Mesendoderm (in vitro differentiated cells): ENCODE measurements at regions not wholly inside any gene's neighbourhood (a gene's known extent, or its start where the extent isn't known, plus 50 kb on each side); places are given as distances from the start of the nearest gene placed in this dataset.

Experiments
- DNase-seq: peaks from one replicate; pipeline ENCODE4 v3.0.0; 2013
- H2AK5ac ChIP-seq: 2 replicates; pipeline ENCODE4 v1.6.1; 2013; ENCODE audit warnings: low read length, inconsistent platforms
- H2BK120ac ChIP-seq: 2 replicates; pipeline ENCODE4 v1.6.1; 2013; ENCODE audit warnings: low read depth, mild to moderate bottlenecking, low read length, moderate library complexity, mixed read lengths
- H2BK15ac ChIP-seq: replicated peaks from 2 replicates; pipeline ENCODE4 v1.6.1; 2013; ENCODE audit warnings: low read depth, mild to moderate bottlenecking, moderate library complexity
- H2BK5ac ChIP-seq: 2 replicates; pipeline ENCODE4 v1.6.1; 2013; ENCODE audit warnings: low read length, inconsistent platforms
- H3K18ac ChIP-seq: 2 replicates; pipeline ENCODE4 v1.6.1; 2013; ENCODE audit warnings: mild to moderate bottlenecking, low read length, mixed read lengths
- H3K23ac ChIP-seq: one replicate; pipeline ENCODE4 v1.6.1; 2013; ENCODE audit warnings: low read length
- H3K27ac ChIP-seq: 2 replicates; pipeline ENCODE4 v1.5.1; 2013; ENCODE audit warnings: low read depth, mild to moderate bottlenecking, inconsistent platforms, low read length, moderate library complexity
- H3K27me3 ChIP-seq: 2 replicates; pipeline ENCODE4 v1.6.1; 2013; ENCODE audit warnings: low read length, control low read depth, mild to moderate bottlenecking, inconsistent platforms; ENCODE audit not compliant: insufficient read depth, poor library complexity
- H3K36me3 ChIP-seq: 2 replicates; pipeline ENCODE4 v1.6.1; 2013; ENCODE audit warnings: low read length, inconsistent platforms; ENCODE audit not compliant: control insufficient read depth, insufficient read depth
- H3K4ac ChIP-seq: one replicate; pipeline ENCODE4 v1.6.1; 2013; ENCODE audit warnings: low read depth, mild to moderate bottlenecking, low read length, moderate library complexity
- H3K4me1 ChIP-seq: 2 replicates; pipeline ENCODE4 v1.6.1; 2013; ENCODE audit warnings: low read depth, low read length, inconsistent platforms; ENCODE audit not compliant: control insufficient read depth
- H3K4me2 ChIP-seq: 2 replicates; pipeline ENCODE4 v1.6.1; 2013; ENCODE audit warnings: low read length
- H3K4me3 ChIP-seq: 2 replicates; pipeline ENCODE4 v1.5.1; 2013; ENCODE audit warnings: mild to moderate bottlenecking, low read length
- H3K56ac ChIP-seq: one replicate; pipeline ENCODE4 v1.6.1; 2013; ENCODE audit warnings: low read length
- H3K79me1 ChIP-seq: 2 replicates; pipeline ENCODE4 v1.6.1; 2013; ENCODE audit warnings: low read length, inconsistent platforms
- H3K79me2 ChIP-seq: 2 replicates; pipeline ENCODE4 v1.6.1; 2013; ENCODE audit warnings: mild to moderate bottlenecking, low read length; ENCODE audit not compliant: control insufficient read depth, insufficient read depth
- H3K9ac ChIP-seq: 2 replicates; pipeline ENCODE4 v1.6.1; 2013; ENCODE audit warnings: low read length, inconsistent platforms
- H4K5ac ChIP-seq: one replicate; pipeline ENCODE4 v1.6.1; 2013; ENCODE audit warnings: low read length
- H4K8ac ChIP-seq: one replicate; pipeline ENCODE4 v1.6.1; 2013; ENCODE audit warnings: low read depth, mild to moderate bottlenecking, control low read depth, low read length, moderate library complexity
- WGBS: extraction: QIAGEN DNeasy Blood & Tissue Kit; methylation state at CpG from one replicate; pipeline ENCODE4 v1.1.7; 2013; ENCODE audit warnings: low lambda C conversion rate, missing lambda C conversion rate; ENCODE audit not compliant: insufficient coverage; ENCODE audit errors: extremely low coverage; 5-methylcytosine and 5-hydroxymethylcytosine counted together

- Histone ChIP-seq H3K23ac (no peak overlapping the region), H3K27ac (no peak overlapping the region), H3K9ac (no peak overlapping the region), H2BK120ac (no peak overlapping the region), H3K4me1 (no peaks in the 10 kb centered on the region), H2BK5ac (no peak overlapping the region), H3K4me2 (no peak overlapping the region), H3K36me3 (no peaks in the 10 kb centered on the region), H3K27me3 (no peaks in the 10 kb centered on the region), H2BK15ac (no peak overlapping the region), H2AK5ac (no peak overlapping the region), H3K79me2 (no peaks in the 10 kb centered on the region), H3K79me1 (no peaks in the 10 kb centered on the region), H3K18ac (no peak overlapping the region), H4K5ac (no peak overlapping the region), H3K56ac (no peak overlapping the region), H3K4me3 (no peak overlapping the region), H3K4ac (no peak overlapping the region), H4K8ac (no peak overlapping the region)
- WGBS = no CpG with 5 or more reads among the region's 7 CpGs
- no peak for DNase-seq
Observed at GRCh38 chr13:72186730-72187422, 319.9 kb upstream of the DACH1 start.

- Histone ChIP-seq H3K4me3 (no peak overlapping the region), H3K4me2 (no peak overlapping the region), H3K27ac (no peak overlapping the region), H3K27me3 (no peaks in the 10 kb centered on the region), H3K79me2 (no peaks in the 10 kb centered on the region), H2BK120ac (no peak overlapping the region), H3K23ac (no peak overlapping the region), H3K36me3 (no peaks in the 10 kb centered on the region), H3K4ac (no peak overlapping the region), H3K9ac (no peak overlapping the region), H4K8ac (no peak overlapping the region), H2BK15ac (no peak overlapping the region), H3K56ac (no peak overlapping the region), H2BK5ac (no peak overlapping the region), H3K4me1 (no peaks in the 10 kb centered on the region), H4K5ac (no peak overlapping the region), H3K79me1 (no peaks in the 10 kb centered on the region), H2AK5ac (no peak overlapping the region), H3K18ac (no peak overlapping the region)
- DNase-seq = no peak
Observed at GRCh38 chr13:72185776-72186175, 318.8 kb upstream of the DACH1 start.

GRCh38 chr13:72181661-72182060 is 314.7 kb upstream of the DACH1 start:
- H3K18ac ChIP-seq = no peak overlapping the region
- H3K23ac ChIP-seq = no peak overlapping the region
- H3K4me3 ChIP-seq = no peak overlapping the region
- no peaks in the 10 kb centered on the region for H3K79me1 ChIP-seq
- no peak overlapping the region for H3K27ac ChIP-seq
- no peak overlapping the region for H3K4ac ChIP-seq
- no peak overlapping the region for H2BK120ac ChIP-seq
- no peaks in the 10 kb centered on the region for H3K4me1 ChIP-seq
- no peak overlapping the region for H3K56ac ChIP-seq
- H2BK15ac ChIP-seq = no peak overlapping the region
- WGBS = no CpG with 5 or more reads among the region's 2 CpGs
- H3K79me2 ChIP-seq = no peaks in the 10 kb centered on the region
- H2AK5ac ChIP-seq = no peak overlapping the region
- DNase-seq = no peak
- H4K5ac ChIP-seq = no peak overlapping the region
- no peak overlapping the region for H3K4me2 ChIP-seq
- no peak overlapping the region for H2BK5ac ChIP-seq
- no peaks in the 10 kb centered on the region for H3K27me3 ChIP-seq
- no peaks in the 10 kb centered on the region for H3K36me3 ChIP-seq
- no peak overlapping the region for H4K8ac ChIP-seq
- no peak overlapping the region for H3K9ac ChIP-seq

DNA sequence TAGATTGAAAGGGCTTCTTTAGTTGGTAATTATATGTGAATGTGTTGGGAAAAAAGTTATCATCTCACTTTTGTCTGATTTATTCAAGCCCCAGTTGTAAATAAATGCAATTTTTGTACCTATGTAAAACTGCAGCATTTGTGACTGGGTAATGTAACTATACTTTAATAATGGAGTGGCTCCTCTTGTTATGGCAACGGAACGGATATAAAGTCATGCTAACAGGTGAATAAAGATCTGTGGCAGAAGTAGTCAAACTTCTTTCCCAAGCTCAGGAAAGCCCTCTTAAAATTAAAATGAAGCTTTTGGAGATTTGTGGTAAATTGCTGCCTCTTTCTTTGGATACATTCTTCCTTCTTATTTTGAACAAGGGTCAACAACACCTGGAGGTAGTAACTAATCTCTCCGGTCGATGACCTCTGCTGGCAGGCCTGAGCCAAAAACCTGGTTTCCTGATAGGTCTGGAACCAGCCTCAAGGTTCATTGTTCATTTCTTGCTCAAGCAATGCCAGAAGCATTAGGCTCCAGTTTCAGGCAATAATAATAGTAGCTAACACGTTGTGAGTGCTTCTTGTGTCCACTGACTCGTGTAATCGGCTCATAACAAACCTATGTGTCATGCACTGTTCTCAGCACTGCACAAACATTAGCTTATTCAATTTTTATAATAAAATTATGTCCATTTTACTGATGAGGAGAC is 313.4 kb upstream of the DACH1 start:
- H3K4me3 ChIP-seq = no peak overlapping the region
- no peak overlapping the region for H2AK5ac ChIP-seq
- H3K27ac ChIP-seq = no peak overlapping the region
- no peak overlapping the region for H3K4ac ChIP-seq
- H3K18ac ChIP-seq = no peak overlapping the region
- no peak overlapping the region for H2BK120ac ChIP-seq
- H3K4me1 ChIP-seq = no peaks in the 10 kb centered on the region
- H3K9ac ChIP-seq = no peak overlapping the region
- H4K5ac ChIP-seq = no peak overlapping the region
- no peak overlapping the region for H3K23ac ChIP-seq
- no peak for DNase-seq
- WGBS = no CpG with 5 or more reads among the region's 7 CpGs
- no peaks in the 10 kb centered on the region for H3K27me3 ChIP-seq
- no peak overlapping the region for H2BK5ac ChIP-seq
- no peak overlapping the region for H3K4me2 ChIP-seq
- no peaks in the 10 kb centered on the region for H3K79me2 ChIP-seq
- no peak overlapping the region for H4K8ac ChIP-seq
- H2BK15ac ChIP-seq = no peak overlapping the region
- H3K56ac ChIP-seq = no peak overlapping the region
- H3K36me3 ChIP-seq = no peaks in the 10 kb centered on the region
- no peaks in the 10 kb centered on the region for H3K79me1 ChIP-seq

DNA sequence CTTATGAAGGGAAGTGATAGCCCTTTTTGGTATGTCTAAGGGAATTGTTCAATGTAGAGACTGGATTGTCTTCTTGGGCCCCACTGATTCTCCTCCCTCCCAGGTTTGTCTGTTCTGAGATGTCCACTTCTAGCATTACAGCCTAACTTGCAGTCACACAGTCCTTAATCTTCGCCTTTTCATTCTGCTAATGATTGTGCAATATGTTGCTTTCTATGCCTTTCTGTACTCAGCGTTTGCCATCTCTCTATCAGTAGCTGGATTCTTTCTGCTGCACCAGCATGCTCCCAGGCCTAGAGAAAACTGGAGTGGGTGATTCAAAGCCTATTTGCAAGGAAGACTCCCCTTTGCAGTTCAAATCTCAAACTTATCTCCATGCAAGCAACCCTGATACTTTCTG is 307.5 kb upstream of the DACH1 start:
- Histone ChIP-seq H3K4me2 (no peak overlapping the region), H3K79me2 (no peaks in the 10 kb centered on the region), H3K4ac (no peak overlapping the region), H3K23ac (no peak overlapping the region), H2AK5ac (no peak overlapping the region), H3K27me3 (no peaks in the 10 kb centered on the region), H4K5ac (no peak overlapping the region), H3K9ac (no peak overlapping the region), H2BK120ac (no peak overlapping the region), H2BK15ac (no peak overlapping the region), H2BK5ac (no peak overlapping the region), H3K18ac (no peak overlapping the region), H3K4me1 (no peaks in the 10 kb centered on the region), H3K4me3 (no peak overlapping the region), H3K27ac (no peak overlapping the region), H3K79me1 (no peaks in the 10 kb centered on the region), H3K36me3 (no peaks in the 10 kb centered on the region), H3K56ac (no peak overlapping the region), H4K8ac (no peak overlapping the region)
- no peak for DNase-seq
- WGBS = no CpG with 5 or more reads among the region's 2 CpGs

- no peak overlapping the region for H3K23ac ChIP-seq
- no peaks in the 10 kb centered on the region for H3K4me1 ChIP-seq
- H2AK5ac ChIP-seq = no peak overlapping the region
- no peak overlapping the region for H3K9ac ChIP-seq
- H3K27me3 ChIP-seq = no peaks in the 10 kb centered on the region
- no peak overlapping the region for H3K4me3 ChIP-seq
- no CpG with 5 or more reads among the region's 11 CpGs for WGBS
- DNase-seq = no peak
- no peak overlapping the region for H3K56ac ChIP-seq
- H3K4ac ChIP-seq = no peak overlapping the region
- H4K5ac ChIP-seq = no peak overlapping the region
- H3K4me2 ChIP-seq = no peak overlapping the region
- no peak overlapping the region for H3K18ac ChIP-seq
- no peak overlapping the region for H2BK120ac ChIP-seq
- no peak overlapping the region for H2BK15ac ChIP-seq
- no peak overlapping the region for H3K27ac ChIP-seq
- H4K8ac ChIP-seq = no peak overlapping the region
- H3K36me3 ChIP-seq = no peaks in the 10 kb centered on the region
- no peak overlapping the region for H2BK5ac ChIP-seq
- no peaks in the 10 kb centered on the region for H3K79me2 ChIP-seq
- no peaks in the 10 kb centered on the region for H3K79me1 ChIP-seq
Observed at GRCh38 chr13:72170571-72170970, 303.6 kb upstream of the DACH1 start.
